Liver (tissue), 8 donors: ENCODE measurements at regions not wholly inside any gene's neighbourhood (a gene's known extent, or its start where the extent isn't known, plus 50 kb on each side); places are given as distances from the start of the nearest gene placed in this dataset.

Experiments
- DNase-seq: peaks from one replicate; pipeline ENCODE4 v3.0.0-alpha.2; 2017; ENCODE audit warnings: low spot score
- H3K27ac ChIP-seq, 2 donors: one replicate each; pipeline ENCODE4 v1.7.0; 2013; ENCODE audit warnings: inconsistent platforms in 2 of 2, low read length in 2 of 2, control low read depth in 1 of 2, low read depth in 1 of 2, mild to moderate bottlenecking in 1 of 2
- H3K27me3 ChIP-seq, 4 donors: one replicate each; pipeline versions ENCODE4 v1.6.1 to v1.7.0; 2013; ENCODE audit warnings: low read length in 3 of 4, inconsistent platforms in 1 of 4, mild to moderate bottlenecking in 1 of 4, moderate library complexity in 1 of 4; ENCODE audit not compliant: control insufficient read depth in 4 of 4, insufficient read depth in 4 of 4
- H3K36me3 ChIP-seq, 4 donors: one replicate each; pipeline versions ENCODE4 v1.6.1 to v1.7.0; 2013; ENCODE audit warnings: low read length in 3 of 4, mild to moderate bottlenecking in 3 of 4, low read depth in 1 of 4, moderate library complexity in 1 of 4; ENCODE audit not compliant: control insufficient read depth in 4 of 4, insufficient read depth in 3 of 4
- H3K4me1 ChIP-seq, 4 donors: one replicate each; pipeline versions ENCODE4 v1.6.1 to v1.7.0; 2013; ENCODE audit warnings: low read length in 3 of 4, mild to moderate bottlenecking in 3 of 4, moderate library complexity in 1 of 4; ENCODE audit not compliant: control insufficient read depth in 4 of 4, insufficient read depth in 4 of 4
- H3K4me3 ChIP-seq, 3 donors: one replicate each; pipeline versions ENCODE4 v1.6.1 to v1.7.0; 2013; ENCODE audit warnings: low read length in 3 of 3, control low read depth in 1 of 3, low read depth in 1 of 3, mild to moderate bottlenecking in 1 of 3
- H3K9ac ChIP-seq, 2 donors: one replicate each; pipeline ENCODE4 v1.7.0; 2013; ENCODE audit warnings: low read length in 2 of 2, mild to moderate bottlenecking in 2 of 2, moderate library complexity in 2 of 2, control low read depth in 1 of 2, low read depth in 1 of 2
- H3K9me3 ChIP-seq, 4 donors: one replicate each; pipeline versions ENCODE4 v1.6.1 to v1.7.0; 2013; ENCODE audit warnings: low read length in 3 of 4; ENCODE audit not compliant: control insufficient read depth in 4 of 4
- ATF3 ChIP-seq: IDR thresholded peaks from 2 replicates; pipeline ENCODE4 v1.6.1; 2016; ENCODE audit warnings: antibody characterized with exemption
- CTCF ChIP-seq: fragments of 150-350 bp; IDR thresholded peaks from 2 replicates; pipeline ENCODE4 v1.5.1; 2017; ENCODE audit warnings: improper control_type of control experiment, low read depth, low read length; ENCODE audit not compliant: missing input control
- EGR1 ChIP-seq, 2 donors: IDR thresholded peaks; 2 replicates each; pipeline ENCODE4 v1.6.1; 2016 to 2018; ENCODE audit warnings: antibody characterized with exemption in 2 of 2, low read depth in 2 of 2
- FOXA1 ChIP-seq: IDR thresholded peaks from 2 replicates; pipeline ENCODE4 v1.6.1; 2016; ENCODE audit warnings: antibody characterized with exemption
- FOXA2 ChIP-seq: IDR thresholded peaks from 2 replicates; pipeline ENCODE4 v1.6.1; 2016; ENCODE audit warnings: antibody characterized with exemption
- GABPA ChIP-seq, 2 donors: IDR thresholded peaks in 1 of 2; conservative IDR thresholded peaks in 1 of 2; 2 replicates each; pipeline ENCODE4 v1.6.1; 2016; ENCODE audit warnings: antibody characterized with exemption in 2 of 2, mild to moderate bottlenecking in 1 of 2, moderate library complexity in 1 of 2
- HNF4A ChIP-seq, 2 donors: conservative IDR thresholded peaks; 2 replicates each; pipeline ENCODE4 v1.6.1; 2016; ENCODE audit warnings: antibody characterized with exemption in 2 of 2, mild to moderate bottlenecking in 2 of 2
- HNF4G ChIP-seq: IDR thresholded peaks from 2 replicates; pipeline ENCODE4 v1.6.1; 2016; ENCODE audit warnings: antibody characterized with exemption
- JUND ChIP-seq, 2 donors: IDR thresholded peaks; 2 replicates each; pipeline ENCODE4 v1.6.1; 2016; ENCODE audit warnings: antibody characterized with exemption in 2 of 2
- NR2F2 ChIP-seq: IDR thresholded peaks from 2 replicates; pipeline ENCODE4 v1.6.1; 2016; ENCODE audit warnings: antibody characterized with exemption
- RAD21 ChIP-seq, 2 donors: IDR thresholded peaks; 2 replicates each; pipeline ENCODE4 v1.6.1; 2016; ENCODE audit warnings: antibody characterized with exemption in 2 of 2, mild to moderate bottlenecking in 2 of 2
- RXRA ChIP-seq, 2 donors: IDR thresholded peaks; 2 replicates each; pipeline ENCODE4 v1.6.1; 2017 to 2018; ENCODE audit warnings: antibody characterized with exemption in 2 of 2, mild to moderate bottlenecking in 1 of 2
- SP1 ChIP-seq: IDR thresholded peaks from 2 replicates; pipeline ENCODE4 v1.6.1; 2018; ENCODE audit warnings: antibody characterized with exemption, mild to moderate bottlenecking
- TAF1 ChIP-seq: conservative IDR thresholded peaks from 2 replicates; pipeline ENCODE4 v1.6.1; 2016; ENCODE audit warnings: antibody characterized with exemption, mild to moderate bottlenecking
- YY1 ChIP-seq: IDR thresholded peaks from 2 replicates; pipeline ENCODE4 v1.6.1; 2016; ENCODE audit warnings: antibody characterized with exemption, mild to moderate bottlenecking
- ZBTB33 ChIP-seq: IDR thresholded peaks from 2 replicates; pipeline ENCODE4 v1.6.1; 2016; ENCODE audit warnings: antibody characterized with exemption
- WGBS: extraction: QIAGEN DNeasy Blood & Tissue Kit; methylation state at CpG from one replicate; pipeline ENCODE4 v1.1.7; 2013; 5-methylcytosine and 5-hydroxymethylcytosine counted together
- TF ChIP-seq, protein P1 (sequence below): IDR thresholded peaks from 2 replicates; pipeline ENCODE4 v1.6.1; 2016; ENCODE audit warnings: antibody characterized with exemption, mild to moderate bottlenecking
- TF ChIP-seq, protein P2 (sequence below): IDR thresholded peaks from 2 replicates; pipeline ENCODE4 v1.6.1; 2016; ENCODE audit warnings: antibody characterized with exemption
- donor health status: healthy.
- donor health status: healthy.
- donor health status: healthy.
- donor health status: healthy.
- donor health status: healthy.

- no peaks in the 10 kb centered on the region for H3K27me3 ChIP-seq
- H3K9me3 ChIP-seq: no peaks in the 10 kb centered on the region
- WGBS: 86% methylated on average over 3 of the region's 3 CpGs
- DNase-seq: no peak
- H3K36me3 ChIP-seq: no peaks in the 10 kb centered on the region
- H3K9ac ChIP-seq: no peak overlapping the region
- no peak for TF ChIP-seq TAF1
- H3K4me1 ChIP-seq: no peaks in the 10 kb centered on the region
- no peak overlapping the region for H3K4me3 ChIP-seq
- no peak overlapping the region for H3K27ac ChIP-seq
Observed at GRCh38 chr7:25348104-25348503, 119.8 kb upstream of the NPVF start.

GRCh38 chr7:25349283-25350017 is 121.2 kb upstream of the NPVF start:
- Histone ChIP-seq H3K4me3 (no peak overlapping the region), H3K9ac (no peak overlapping the region), H3K36me3 (no peaks in the 10 kb centered on the region), H3K4me1 (no peaks in the 10 kb centered on the region), H3K27ac (no peak overlapping the region), H3K9me3 (no peaks in the 10 kb centered on the region), H3K27me3 (no peaks in the 10 kb centered on the region)
- 73% methylated on average over 6 of the region's 6 CpGs for WGBS
- DNase-seq: no peak
- TF ChIP-seq YY1 (no peak), RXRA (IDR thresholded peaks at IDR 0.05) (no peak), EGR1 (IDR thresholded peaks at IDR 0.05; ENCODE audit: low read depth in 2 of 2) (no peak), TAF1 (no peak), FOXA2 (no peak), HNF4A (conservative IDR thresholded peaks at IDR 0.05) (no peak), ATF3 (no peak), JUND (IDR thresholded peaks at IDR 0.05) (no peak), ZBTB33 (no peak), FOXA1 (no peak), HNF4G (no peak), GABPA (IDR thresholded peaks at IDR 0.05 in 1 of 2, conservative IDR thresholded peaks at IDR 0.05 in 1 of 2) (no peak), NR2F2 (no peak), SP1 (no peak), CTCF (no peak), RAD21 (IDR thresholded peaks at IDR 0.05) (no peak)
- TF ChIP-seq, protein P1, sequence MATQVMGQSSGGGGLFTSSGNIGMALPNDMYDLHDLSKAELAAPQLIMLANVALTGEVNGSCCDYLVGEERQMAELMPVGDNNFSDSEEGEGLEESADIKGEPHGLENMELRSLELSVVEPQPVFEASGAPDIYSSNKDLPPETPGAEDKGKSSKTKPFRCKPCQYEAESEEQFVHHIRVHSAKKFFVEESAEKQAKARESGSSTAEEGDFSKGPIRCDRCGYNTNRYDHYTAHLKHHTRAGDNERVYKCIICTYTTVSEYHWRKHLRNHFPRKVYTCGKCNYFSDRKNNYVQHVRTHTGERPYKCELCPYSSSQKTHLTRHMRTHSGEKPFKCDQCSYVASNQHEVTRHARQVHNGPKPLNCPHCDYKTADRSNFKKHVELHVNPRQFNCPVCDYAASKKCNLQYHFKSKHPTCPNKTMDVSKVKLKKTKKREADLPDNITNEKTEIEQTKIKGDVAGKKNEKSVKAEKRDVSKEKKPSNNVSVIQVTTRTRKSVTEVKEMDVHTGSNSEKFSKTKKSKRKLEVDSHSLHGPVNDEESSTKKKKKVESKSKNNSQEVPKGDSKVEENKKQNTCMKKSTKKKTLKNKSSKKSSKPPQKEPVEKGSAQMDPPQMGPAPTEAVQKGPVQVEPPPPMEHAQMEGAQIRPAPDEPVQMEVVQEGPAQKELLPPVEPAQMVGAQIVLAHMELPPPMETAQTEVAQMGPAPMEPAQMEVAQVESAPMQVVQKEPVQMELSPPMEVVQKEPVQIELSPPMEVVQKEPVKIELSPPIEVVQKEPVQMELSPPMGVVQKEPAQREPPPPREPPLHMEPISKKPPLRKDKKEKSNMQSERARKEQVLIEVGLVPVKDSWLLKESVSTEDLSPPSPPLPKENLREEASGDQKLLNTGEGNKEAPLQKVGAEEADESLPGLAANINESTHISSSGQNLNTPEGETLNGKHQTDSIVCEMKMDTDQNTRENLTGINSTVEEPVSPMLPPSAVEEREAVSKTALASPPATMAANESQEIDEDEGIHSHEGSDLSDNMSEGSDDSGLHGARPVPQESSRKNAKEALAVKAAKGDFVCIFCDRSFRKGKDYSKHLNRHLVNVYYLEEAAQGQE: no peak
- TF ChIP-seq, protein P2, sequence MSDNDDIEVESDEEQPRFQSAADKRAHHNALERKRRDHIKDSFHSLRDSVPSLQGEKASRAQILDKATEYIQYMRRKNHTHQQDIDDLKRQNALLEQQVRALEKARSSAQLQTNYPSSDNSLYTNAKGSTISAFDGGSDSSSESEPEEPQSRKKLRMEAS: no peak
